Right ventricle myocardium inferior (tissue), 1 donor: ENCODE measurements at regions not wholly inside any gene's neighbourhood (a gene's known extent, or its start where the extent isn't known, plus 50 kb on each side); places are given as distances from the start of the nearest gene placed in this dataset.
"Not testable (repeated sequence)": the region's sequence is repeated elsewhere in the genome, so short reads cannot be mapped to it uniquely, and the experiment has no call there.

Experiments
- ATAC-seq: fragments of 200-7000 bp; cut with Tn5 transposase; one replicate; pipeline ENCODE4 v1.9.1; 2020; ENCODE audit warnings: mild to moderate bottlenecking, moderate library complexity
- DNase-seq: peaks from one replicate; pipeline ENCODE4 v3.0.0; 2021; ENCODE audit errors: missing footprints
- intact Hi-C: fragments of 100-400 bp; cut with DNase I; formaldehyde crosslinking; loops from one replicate; pipeline ENCODE4 v1.11.0; 2022
- donor health status: DM: no; HTN: yes; CAD: no; lungs with severe emphysema.

DNA sequence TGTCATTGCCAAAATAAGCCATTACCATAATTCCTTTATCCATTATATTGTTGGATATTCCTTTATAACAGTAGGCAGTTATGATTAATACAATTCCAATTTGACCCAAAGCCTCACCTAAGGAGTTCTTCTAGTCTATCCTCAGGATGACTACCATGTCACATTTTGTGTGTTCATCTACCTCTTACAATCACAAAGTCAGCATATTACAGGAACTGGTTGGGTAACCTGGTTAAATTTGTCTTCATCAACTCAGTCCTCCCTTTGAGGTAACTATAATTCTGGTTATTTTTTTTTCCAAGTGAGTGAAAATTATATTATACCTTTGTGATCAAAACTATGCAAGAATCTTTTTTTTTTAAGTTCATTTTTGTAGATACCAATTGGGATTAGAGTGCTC, 540.5 kb downstream of the BTBD3 start:
- intact Hi-C loops, result no loop called here

DNA sequence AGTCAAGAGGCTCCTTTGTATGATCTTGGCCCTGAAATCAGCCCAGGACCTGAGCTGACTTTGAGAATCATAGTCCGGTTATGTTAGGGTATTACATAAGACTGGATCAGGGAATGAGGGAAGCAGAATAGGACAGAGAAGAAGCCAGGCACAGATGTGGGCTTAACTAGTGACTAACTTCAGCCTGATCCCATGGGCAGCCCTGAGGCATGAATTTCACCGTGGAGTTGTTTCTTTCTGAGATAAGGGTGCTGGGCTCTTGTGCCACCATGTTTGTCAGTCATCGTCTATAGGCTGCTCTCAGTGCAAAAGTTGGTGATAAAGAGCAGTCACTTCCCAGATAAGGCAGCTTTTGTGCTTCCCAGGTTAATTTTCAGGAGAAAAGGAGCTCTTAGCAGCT, 544.7 kb upstream of the SPTLC3 start:
- no peak for DNase-seq
- no peak for ATAC-seq
- intact Hi-C loops, result no loop called here

More for the DNA sequence above, 540.5 kb downstream of the BTBD3 start:
- no peak for DNase-seq
- ATAC-seq, result no peak

DNA sequence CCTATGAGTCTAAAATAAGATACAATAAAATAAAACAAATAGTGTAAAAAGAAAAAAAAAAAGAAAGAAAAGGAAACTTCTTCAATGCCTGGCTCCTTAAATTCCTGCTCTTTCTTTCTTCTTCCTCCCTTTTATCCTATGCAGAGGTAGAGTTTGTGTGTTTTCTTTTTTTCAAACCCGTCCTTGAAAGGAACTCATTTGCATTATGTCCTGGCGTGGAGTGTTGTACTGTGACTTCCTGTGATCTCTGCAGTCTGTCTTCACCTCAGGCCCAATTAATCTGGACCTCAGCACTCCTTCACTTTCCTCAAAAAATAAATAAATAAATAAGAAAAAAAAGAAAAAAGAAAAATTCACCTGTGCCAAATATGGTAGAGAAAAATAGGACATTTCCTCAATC, 541.9 kb upstream of the SPTLC3 start:
- intact Hi-C loops, result no loop called here
- no peak for DNase-seq
- ATAC-seq, result no peak

DNA sequence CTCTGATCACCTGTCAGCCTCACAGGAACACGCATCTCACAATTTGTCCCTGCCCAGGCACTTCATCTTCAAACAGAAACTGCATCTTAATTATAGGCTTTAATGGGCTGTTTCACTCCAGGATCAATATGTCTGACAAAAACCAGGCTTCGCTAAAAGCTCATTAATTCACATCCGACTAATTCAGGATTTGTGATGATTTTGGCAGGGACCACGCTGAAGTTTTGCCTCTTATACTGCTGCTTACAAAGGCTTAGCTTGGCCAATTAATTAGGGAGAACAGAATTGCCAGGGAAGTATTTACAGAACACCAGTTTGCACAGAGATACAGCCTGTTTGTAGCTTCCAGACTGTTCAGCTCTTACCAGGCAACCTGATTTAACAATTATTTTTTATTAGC, 541.0 kb upstream of the SPTLC3 start:
- no peak for ATAC-seq
- no peak for DNase-seq
- intact Hi-C loops, result no loop called here

DNA sequence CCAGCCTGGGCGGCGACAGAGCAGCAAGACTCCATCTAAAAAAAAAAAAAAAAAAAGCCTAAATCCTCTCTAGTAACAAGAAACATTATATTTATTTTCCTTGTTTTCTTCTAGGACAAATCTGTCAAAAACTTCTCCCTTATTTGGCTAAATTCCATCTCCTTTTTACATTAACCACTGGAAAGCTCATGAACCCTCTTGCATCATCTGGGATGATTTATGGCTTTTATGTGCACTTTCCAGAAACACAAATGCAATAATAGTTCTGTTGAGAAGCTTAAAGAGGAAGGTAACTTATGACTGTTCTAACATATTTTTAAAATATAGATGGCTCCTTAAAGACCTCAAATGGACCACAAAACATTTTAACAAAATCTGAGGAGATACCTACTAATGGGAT, 526.1 kb upstream of the SPTLC3 start:
- intact Hi-C loops, result no loop called here
- no peak for DNase-seq
- ATAC-seq, result no peak

DNA sequence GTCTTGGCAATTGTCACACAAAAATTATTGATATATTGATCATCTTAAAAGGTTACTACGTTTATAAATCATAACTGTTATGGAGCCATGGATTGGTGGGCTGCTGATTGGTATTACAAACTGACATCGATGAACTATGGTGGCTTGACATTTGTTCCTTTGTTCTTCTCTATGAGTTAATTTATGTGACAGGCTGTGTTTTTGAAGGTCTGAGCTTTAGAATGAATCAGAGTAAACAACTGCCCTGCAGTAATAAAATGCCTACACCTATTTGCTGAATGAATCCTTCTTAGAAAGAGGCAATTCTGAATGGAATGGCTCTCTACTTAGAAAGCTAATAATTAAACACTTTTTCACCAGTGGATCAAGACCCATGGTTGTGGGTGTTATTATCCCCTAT, 506.3 kb upstream of the SPTLC3 start:
- intact Hi-C loops, result no loop called here
- DNase-seq (no peak), ATAC-seq (no peak)

DNA sequence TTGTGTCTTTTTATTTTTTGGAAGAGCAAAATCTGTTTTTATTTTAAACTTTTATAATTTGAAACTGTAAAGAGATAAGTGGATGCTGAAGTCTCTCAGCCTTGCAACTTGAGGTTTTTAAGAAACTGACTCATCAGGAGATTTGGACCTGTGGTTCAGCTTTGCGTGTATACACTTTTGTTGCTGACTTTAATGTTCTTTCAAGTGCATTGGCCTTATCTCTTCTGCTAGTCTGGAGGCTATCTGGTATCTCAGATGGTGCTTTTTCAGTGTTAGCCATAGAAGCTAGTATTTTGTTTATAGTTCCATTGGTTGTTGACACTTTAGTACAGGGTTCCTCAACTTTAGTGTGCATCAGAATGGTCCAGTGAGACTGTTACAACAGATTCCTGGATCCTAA, 504.0 kb upstream of the SPTLC3 start:
- ATAC-seq (no peak), DNase-seq (no peak)
- intact Hi-C loops, result no loop called here

DNA sequence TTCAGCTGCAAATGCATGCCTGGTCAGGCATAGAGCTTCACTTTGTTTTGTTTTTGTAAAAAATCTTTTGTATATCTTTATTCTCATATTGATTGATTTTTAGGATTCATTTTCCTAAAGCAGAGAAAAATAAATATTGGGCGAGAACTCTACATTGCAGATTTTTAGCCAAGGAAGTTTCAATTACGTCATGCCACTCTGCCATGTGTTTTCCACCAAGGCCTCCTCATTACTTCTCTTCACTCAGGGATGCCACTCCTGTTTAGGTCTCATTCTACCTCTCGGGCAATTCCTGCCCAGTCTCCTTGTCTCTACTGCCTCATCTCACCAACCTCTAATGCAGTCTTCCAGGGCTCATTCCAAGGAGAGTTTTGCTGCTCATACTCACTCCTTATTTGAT, 497.3 kb upstream of the SPTLC3 start:
- ATAC-seq, result no peak
- intact Hi-C loops, result no loop called here

DNA sequence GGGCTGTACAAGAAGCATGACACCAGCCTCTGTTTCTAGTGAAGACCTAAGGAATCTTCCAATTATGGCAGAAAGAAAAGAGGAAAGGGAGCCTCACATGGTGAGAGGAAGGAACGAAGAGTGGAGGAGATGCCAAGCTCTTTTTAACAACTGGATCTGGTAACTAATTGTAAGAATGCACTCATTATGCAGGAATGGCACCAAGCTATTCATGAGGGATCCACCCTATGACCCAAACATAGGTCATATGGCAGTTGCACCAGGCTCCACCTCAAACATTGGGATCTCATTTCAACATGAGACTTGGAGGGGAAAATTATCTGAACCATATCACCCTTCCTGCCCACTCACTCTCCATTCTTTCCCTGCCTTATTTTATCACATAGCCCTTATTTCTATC, 496.0 kb upstream of the SPTLC3 start:
- no peak for DNase-seq
- intact Hi-C loops, result no loop called here
- no peak for ATAC-seq

More for the DNA sequence above, 497.3 kb upstream of the SPTLC3 start:
- DNase-seq, result no peak

DNA sequence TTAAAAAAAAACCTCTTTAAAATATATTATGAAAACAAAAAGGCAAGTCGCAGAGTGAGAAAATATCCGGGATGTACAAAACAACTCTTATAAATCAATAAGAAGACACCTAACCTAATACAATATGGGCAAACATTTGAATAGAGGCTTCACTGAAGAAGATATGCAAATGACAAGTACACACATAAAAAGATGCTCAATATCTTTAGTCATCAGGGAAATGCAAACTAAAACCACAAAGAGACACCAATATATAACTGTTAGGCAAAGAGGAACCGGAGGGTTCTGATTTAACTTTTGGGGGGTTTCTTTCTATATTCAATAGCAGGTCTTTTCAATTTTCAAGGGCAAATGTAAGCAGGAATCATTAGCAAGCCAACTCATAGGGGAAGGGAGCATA, 480.7 kb upstream of the SPTLC3 start:
- intact Hi-C loops, result no loop called here
- ATAC-seq (no peak), DNase-seq (no peak)

DNA sequence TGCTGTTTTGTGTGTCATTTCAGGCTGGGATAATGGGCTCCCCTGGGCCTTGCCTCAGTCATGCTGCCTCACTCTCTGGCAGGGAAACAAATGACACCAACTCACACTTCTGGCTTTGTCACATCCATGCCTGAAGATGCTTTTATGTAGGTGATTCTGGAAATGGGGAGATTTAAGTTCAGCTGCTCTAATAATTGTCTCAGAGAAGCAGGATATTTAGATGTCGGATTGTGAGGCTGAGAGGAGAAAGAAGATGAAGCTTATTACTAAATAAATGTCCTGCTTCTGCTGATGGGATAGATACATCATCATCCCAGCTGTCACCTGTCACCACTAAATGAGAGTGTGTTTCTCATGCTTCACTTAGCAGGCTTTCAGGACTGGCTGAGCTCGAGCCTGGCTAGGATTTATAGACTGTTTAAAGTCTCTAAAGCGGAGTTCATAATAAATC, 480.2 kb upstream of the SPTLC3 start:
- no peak for DNase-seq
- no peak for ATAC-seq
- intact Hi-C loops, result no loop called here

DNA sequence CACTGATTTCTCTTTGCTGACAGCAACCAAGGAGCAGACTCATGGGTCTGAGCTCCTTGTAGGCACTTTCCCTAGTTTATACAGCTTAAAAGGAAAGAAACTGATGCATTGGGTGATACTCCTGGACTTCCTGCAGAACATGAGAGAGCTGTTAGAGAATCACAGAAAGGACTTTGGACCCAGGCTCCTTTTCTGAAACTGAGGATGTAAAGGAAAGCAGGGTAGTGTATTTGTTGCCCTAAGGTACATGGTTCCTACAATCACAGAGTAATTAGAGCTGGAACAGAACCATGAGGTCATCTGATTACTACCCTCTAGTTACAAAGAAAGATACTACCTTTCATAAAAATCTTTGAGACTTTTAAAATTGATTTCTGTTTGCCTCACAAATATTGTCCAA, 477.1 kb upstream of the SPTLC3 start:
- no peak for ATAC-seq
- DNase-seq, result no peak

DNA sequence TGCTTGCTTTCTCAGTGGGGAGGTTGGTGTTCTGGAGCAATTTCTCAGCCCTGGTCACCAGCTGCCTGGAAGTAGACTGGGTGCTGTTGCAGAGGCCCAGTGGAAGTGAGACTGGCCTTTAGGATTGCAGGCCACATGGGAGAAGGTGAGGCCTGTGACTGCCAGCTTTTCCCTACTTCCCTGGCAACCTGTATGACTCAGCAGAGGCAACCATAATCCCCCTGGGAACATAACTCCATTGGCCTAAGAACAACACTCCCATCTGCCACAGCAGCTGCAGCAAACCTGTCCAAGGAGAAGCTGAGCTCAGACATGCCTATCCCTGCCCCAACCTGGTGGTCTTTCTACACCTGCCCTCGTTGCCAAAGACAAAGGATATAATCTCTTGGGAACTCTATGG, 473.5 kb upstream of the SPTLC3 start:
- ATAC-seq (no peak), DNase-seq (no peak)
- intact Hi-C loops, result no loop called here

More for the DNA sequence above, 477.1 kb upstream of the SPTLC3 start:
- intact Hi-C loops, result no loop called here

DNA sequence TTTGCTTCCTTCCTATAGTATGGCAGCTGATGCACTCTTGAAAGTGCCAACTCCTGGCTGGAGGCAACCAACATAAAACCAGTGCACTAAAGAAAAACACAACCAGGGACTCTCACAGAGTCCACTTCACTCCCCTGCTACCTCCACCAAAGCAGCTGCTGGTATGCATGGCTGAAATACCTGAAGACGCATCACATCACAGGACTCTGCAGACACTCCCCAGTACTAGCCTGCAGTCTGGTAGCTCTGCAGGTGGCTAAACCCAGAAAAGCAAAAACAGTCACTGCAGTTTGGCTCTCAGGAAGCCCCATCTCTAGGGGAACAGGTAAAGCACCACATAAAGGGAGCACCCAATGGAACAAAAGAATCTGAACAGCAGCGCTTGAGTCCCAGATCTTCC, 473.0 kb upstream of the SPTLC3 start:
- ATAC-seq (no peak), DNase-seq (no peak)
- intact Hi-C loops, result no loop called here

DNA sequence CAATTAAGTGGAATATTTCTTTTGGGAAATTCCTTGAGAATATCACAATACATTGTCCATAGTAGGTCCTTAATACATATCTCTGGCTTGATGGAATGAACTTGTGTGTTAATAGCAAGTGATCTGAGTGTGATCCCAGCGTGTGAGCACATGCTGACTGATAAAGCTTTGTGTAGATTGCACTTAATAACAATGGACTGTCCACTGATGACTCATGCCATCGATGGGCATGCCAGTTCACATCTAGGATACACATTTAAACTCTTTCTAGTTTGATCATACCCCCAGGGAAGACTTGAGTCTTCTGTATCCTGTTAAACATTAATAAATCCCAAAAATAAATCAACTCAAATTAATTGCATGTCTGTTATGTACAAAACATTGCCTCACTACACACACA, 454.3 kb upstream of the SPTLC3 start:
- intact Hi-C loops, result no loop called here
- no peak for DNase-seq
- ATAC-seq, result no peak

DNA sequence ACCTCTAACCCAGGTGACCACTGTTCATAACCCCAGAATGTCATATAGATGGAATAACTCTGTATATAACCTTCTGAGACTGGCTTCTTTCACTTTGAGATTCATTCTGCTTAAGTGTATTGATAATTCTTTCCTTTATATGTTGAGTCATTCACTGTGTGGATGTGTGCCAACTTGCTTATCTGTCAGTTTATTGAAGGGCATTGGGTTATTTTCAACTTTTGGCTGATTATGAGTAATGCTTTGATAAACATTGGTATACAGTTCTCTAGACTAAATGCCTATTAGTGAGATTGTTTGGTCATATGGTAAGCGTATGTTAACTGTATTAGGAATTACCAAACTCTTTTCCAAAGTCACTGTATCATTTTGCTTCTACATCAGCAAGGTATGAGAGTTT, 453.4 kb upstream of the SPTLC3 start:
- intact Hi-C loops, result no loop called here
- DNase-seq, result no peak
- ATAC-seq, result no peak

DNA sequence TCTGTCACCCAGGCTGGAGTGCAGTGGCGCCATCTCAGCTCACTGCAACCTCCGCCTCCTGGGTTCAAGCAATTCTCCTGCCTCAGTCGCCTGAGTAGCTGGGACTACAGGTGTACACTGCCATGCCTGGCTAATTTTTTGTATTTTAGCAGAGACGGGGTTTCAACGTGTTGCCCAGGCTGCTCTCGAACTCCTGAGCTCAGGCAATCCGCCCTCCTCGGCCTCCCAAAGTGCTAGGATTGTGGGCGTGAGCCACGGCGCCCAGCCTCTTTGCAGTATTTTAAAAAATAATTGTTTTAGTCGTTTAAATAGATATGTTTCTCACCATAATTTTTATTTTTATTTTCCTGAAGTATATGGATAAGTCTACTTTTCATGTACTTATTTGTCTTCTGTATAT, 452.9 kb upstream of the SPTLC3 start:
- ATAC-seq, intact Hi-C loops: not testable (repeated sequence)
- DNase-seq, result peak; percentile 34

DNA sequence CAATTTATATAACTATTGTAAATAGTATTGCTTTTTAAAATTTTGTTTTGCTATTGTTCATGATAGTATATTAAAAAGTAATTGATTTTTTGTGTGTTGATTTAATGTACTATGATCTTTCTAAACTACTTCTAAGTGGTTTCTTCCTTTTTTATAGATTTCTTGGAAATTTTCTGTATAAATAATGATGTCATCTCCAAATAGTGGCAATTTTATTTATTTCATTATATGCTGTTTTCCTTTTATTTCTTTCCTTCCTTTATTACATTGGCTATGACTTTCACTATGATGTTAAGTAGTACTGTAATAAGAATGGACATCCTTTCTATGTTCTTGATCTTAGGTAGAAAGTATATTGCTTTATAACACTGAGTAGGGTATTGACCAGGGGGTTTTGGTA, 451.5 kb upstream of the SPTLC3 start:
- ATAC-seq, result no peak
- no peak for DNase-seq
- intact Hi-C loops, result no loop called here

DNA sequence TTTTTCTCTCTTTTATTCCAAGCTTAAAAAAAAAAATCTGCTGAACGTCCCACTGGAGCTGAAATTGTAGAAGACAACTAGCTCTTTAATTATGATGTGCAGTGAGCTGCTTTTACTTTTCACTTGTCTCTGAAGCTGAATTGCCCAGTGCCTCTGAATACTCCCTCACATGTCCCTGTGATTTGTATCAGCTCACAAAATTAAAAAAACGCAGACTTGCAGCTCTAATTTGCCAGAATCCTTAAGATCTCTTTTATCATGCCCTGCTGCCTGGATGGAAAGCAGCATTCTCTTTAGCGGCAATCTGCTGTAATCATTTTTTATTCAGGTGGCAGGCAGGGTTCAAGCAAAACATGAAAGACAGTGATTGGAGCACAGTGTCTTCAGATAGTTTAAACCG, 443.8 kb upstream of the SPTLC3 start:
- ATAC-seq (no peak), DNase-seq (no peak)
- intact Hi-C loops, result no loop called here

DNA sequence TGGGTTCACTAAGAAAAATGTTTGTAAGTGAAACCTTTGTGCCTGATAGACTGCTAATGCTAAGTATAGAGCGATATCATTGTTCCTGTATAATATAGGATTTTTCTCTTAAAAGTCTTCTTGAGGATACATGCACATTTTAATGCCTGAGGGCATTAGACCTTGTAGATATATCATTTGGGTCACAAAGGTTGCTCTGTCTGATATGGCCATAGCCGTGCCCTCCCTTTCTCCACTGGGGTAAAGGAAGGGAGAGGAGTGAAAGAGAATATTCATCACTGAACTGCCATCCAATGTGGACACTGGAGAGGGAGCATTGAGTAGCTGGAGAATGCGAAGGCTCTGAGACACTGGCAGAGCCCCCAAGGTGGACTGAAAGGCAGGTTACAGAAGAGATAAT, 442.2 kb upstream of the SPTLC3 start:
- ATAC-seq, result no peak
- intact Hi-C loops, result no loop called here
- DNase-seq, result no peak

DNA sequence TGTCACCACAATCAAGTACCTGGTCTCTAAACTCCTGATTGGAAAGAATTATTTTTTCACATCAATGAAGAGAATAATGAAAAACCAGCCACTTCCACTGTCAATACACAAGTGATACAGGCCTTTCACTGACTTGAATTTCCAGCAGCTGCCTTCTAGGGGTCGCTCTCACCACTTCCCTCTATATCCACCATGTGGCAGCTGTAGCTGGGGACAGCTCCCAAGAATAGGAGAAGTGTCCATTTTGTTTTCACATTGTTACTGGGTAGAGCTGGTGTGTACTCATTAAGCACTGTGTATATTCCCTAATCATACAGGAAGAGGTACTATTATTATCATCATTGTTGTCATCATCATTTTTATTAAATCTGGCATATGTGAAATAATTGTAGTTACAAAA, 438.4 kb upstream of the SPTLC3 start:
- DNase-seq (no peak), ATAC-seq (no peak)
- intact Hi-C loops, result no loop called here

DNA sequence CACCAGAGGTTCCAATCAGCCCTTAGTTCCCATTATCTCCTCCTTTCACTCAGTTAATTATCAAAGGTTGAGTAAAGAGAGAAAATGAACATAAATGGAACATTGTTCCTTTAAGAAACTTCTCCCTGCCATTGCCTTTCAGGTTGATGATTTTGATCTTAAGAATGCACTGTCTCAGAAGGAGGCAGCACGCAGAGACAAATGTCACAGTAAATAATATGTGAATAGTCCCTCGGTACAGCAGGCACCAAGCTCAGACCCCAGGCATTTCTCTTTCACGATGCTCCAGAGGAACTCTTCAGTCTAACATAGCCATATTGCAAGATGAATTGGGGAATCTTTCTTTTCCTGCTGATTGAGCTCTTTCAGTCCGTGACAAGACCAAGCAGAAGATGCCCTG, 435.3 kb upstream of the SPTLC3 start:
- ATAC-seq (no peak), DNase-seq (no peak)
- intact Hi-C loops, result no loop called here
